GM23338 (cell line): ENCODE measurements at regions not wholly inside any gene's neighbourhood (a gene's known extent, or its start where the extent isn't known, plus 50 kb on each side); places are given as distances from the start of the nearest gene placed in this dataset.
A peak's percentile ranks its signal among the peaks of the same experiment; 100 is the strongest.

Experiments used
- ATAC-seq: fragments of 200-7000 bp; cut with Tn5 transposase; 3 replicates; pipeline ENCODE4 v1.9.1; 2020
- DNase-seq: peaks from one replicate; pipeline ENCODE4 v3.0.0-alpha.2; 2015; ENCODE audit warnings: low spot score
- H2AFZ ChIP-seq: fragments of 200-600 bp; sonication (generic); 2 replicates; pipeline ENCODE4 v1.8.0; 2016; ENCODE audit warnings: antibody characterized with exemption, mild to moderate bottlenecking, moderate library complexity
- H3F3A ChIP-seq: fragments of 200-600 bp; sonication (generic); replicated peaks from 2 replicates; pipeline ENCODE4 v1.8.0; 2017; ENCODE audit warnings: antibody characterized with exemption, mixed run types, low read depth
- H3K27ac ChIP-seq: fragments of 200-600 bp; sonication (generic); 2 replicates; pipeline ENCODE4 v1.6.1; 2016; ENCODE audit warnings: low read depth
- H3K27me3 ChIP-seq: fragments of 200-600 bp; sonication (generic); 2 replicates; pipeline ENCODE4 v1.8.0; 2016; ENCODE audit warnings: mild to moderate bottlenecking, mixed run types, moderate library complexity; ENCODE audit not compliant: insufficient read depth
- H3K36me3 ChIP-seq: fragments of 200-600 bp; sonication (generic); 2 replicates; pipeline ENCODE4 v1.8.0; 2016; ENCODE audit warnings: mild to moderate bottlenecking; ENCODE audit not compliant: insufficient read depth
- H3K4me1 ChIP-seq: fragments of 200-600 bp; sonication (generic); 2 replicates; pipeline ENCODE4 v1.8.0; 2016; ENCODE audit warnings: mild to moderate bottlenecking, moderate library complexity; ENCODE audit not compliant: insufficient read depth
- H3K4me2 ChIP-seq: fragments of 200-600 bp; sonication (generic); 2 replicates; pipeline ENCODE4 v1.7.1; 2017; ENCODE audit warnings: mixed run types
- H3K4me3 ChIP-seq: fragments of 200-600 bp; sonication (generic); 2 replicates; pipeline ENCODE4 v1.6.1; 2016; ENCODE audit warnings: mixed run types
- H3K79me2 ChIP-seq: fragments of 200-600 bp; sonication (generic); replicated peaks from 2 replicates; pipeline ENCODE4 v1.8.0; 2017; ENCODE audit warnings: mild to moderate bottlenecking; ENCODE audit not compliant: insufficient read depth
- H3K9me2 ChIP-seq: fragments of 200-600 bp; sonication (generic); 2 replicates; pipeline ENCODE4 v1.8.0; 2017; ENCODE audit not compliant: insufficient read depth
- H4K20me1 ChIP-seq: fragments of 200-600 bp; sonication (generic); replicated peaks from 2 replicates; pipeline ENCODE4 v1.8.0; 2017; ENCODE audit warnings: mild to moderate bottlenecking; ENCODE audit not compliant: insufficient read depth
- H3K27ac Mint-ChIP-seq: 2 replicates; pipeline ENCODE4 v1.8.0; 2020; ENCODE audit warnings: inconsistent platforms, mild to moderate bottlenecking, moderate library complexity, mixed read lengths
- H3K27me3 Mint-ChIP-seq: 3 replicates; pipeline ENCODE4 v1.8.0; 2022; ENCODE audit warnings: low read depth, mild to moderate bottlenecking, moderate library complexity, mixed read lengths, inconsistent platforms; ENCODE audit not compliant: insufficient read depth, poor library complexity
- H3K36me3 Mint-ChIP-seq: 3 replicates; pipeline ENCODE4 v1.8.0; 2021; ENCODE audit warnings: low read depth, mild to moderate bottlenecking, inconsistent platforms, moderate library complexity, mixed read lengths
- H3K4me1 Mint-ChIP-seq: 3 replicates; pipeline ENCODE4 v1.8.0; 2020; ENCODE audit warnings: mild to moderate bottlenecking, inconsistent platforms, mixed read lengths
- H3K4me3 Mint-ChIP-seq: 3 replicates; pipeline ENCODE4 v1.8.0; 2021; ENCODE audit warnings: moderate library complexity, mild to moderate bottlenecking, inconsistent platforms, mixed read lengths
- H3K9me3 Mint-ChIP-seq: 3 replicates; pipeline ENCODE4 v1.8.0; 2020; ENCODE audit warnings: moderate library complexity, mild to moderate bottlenecking, inconsistent platforms, mixed read lengths
- CREB1 ChIP-seq: fragments of 250-450 bp; sonication (Bioruptor Pico); IDR thresholded peaks from 2 replicates; pipeline ENCODE4 v1.5.0; 2020; ENCODE audit warnings: low read depth, mild to moderate bottlenecking, moderate library complexity
- JUNB ChIP-seq: IDR thresholded peaks from one replicate; pipeline ENCODE4 v1.6.1; 2016; ENCODE audit warnings: antibody characterized with exemption; ENCODE audit not compliant: unreplicated experiment
- NANOG ChIP-seq: IDR thresholded peaks from 2 replicates; pipeline ENCODE4 v1.6.1; 2016; ENCODE audit warnings: antibody characterized with exemption, borderline replicate concordance
- POLR2AphosphoS5 ChIP-seq: IDR thresholded peaks from 2 replicates; pipeline ENCODE4 v1.6.1; 2016; ENCODE audit warnings: antibody characterized with exemption, low read depth
- ZNF114 ChIP-seq: fragments of 250-450 bp; sonication (Bioruptor Pico); IDR thresholded peaks from 2 replicates; pipeline ENCODE4 v1.5.0; 2020; ENCODE audit warnings: mild to moderate bottlenecking, moderate library complexity
- TF ChIP-seq, protein P1 (sequence below): IDR thresholded peaks from one replicate; pipeline ENCODE4 v1.6.1; 2018; ENCODE audit warnings: antibody characterized with exemption; ENCODE audit not compliant: unreplicated experiment

- Histone ChIP-seq H3K9me2 (peaks cover 7% of the 10 kb centered on the region; the same call in 1 of the 2 replicates), H2AFZ (peak overlapping the region; percentile 72), H3K4me1 (peaks cover 12% of the 10 kb centered on the region), H3K27me3 (no peaks in the 10 kb centered on the region), H3K27ac (no peak overlapping the region), H3K4me2 (no peak overlapping the region), H3K79me2 (no peaks in the 10 kb centered on the region), H3K36me3 (no peaks in the 10 kb centered on the region), H4K20me1 (no peaks in the 10 kb centered on the region; the same call in 1 of the 2 replicates), H3K4me3 (no peak overlapping the region), H3F3A (no peaks in the 10 kb centered on the region)
- DNase-seq (no peak), ATAC-seq (no peak)
- no peak for TF ChIP-seq POLR2AphosphoS5
- peaks cover 6% of the 10 kb centered on the region; the same call in 1 of the 3 replicates for H3K9me3 Mint-ChIP-seq
- no peak overlapping the region for H3K4me3 Mint-ChIP-seq
- no peaks in the 10 kb centered on the region; the same call in 2 of the 3 replicates for H3K36me3 Mint-ChIP-seq
- H3K4me1 Mint-ChIP-seq, result peaks cover 10% of the 10 kb centered on the region
- no peaks in the 10 kb centered on the region for H3K27me3 Mint-ChIP-seq
- H3K27ac Mint-ChIP-seq, result peak overlapping the region; percentile 7; the same call in 1 of the 2 replicates
These were observed 273.1 kb upstream of the ALCAM start for GRCh38 chr3:105093371-105094252.

DNA sequence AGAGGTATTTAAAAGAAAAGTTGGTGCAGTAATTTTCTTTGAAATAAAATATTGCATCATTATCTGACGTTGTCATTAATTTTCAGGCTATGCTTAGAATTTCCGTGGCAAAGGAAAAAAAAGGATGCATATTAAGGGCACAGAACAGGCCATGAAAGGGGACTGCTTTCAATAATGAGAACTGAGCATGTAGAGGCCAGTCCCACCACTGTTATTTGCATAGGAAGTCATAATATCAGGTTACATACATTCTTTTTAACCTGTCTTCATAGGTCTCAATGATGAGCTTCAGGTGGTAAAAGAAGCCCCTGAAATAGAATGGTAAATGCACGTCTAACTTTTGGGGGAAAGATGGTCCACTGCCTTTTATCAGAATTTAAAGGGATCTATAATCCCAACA lies 272.1 kb upstream of the ALCAM start:
- peak; percentile 10 for DNase-seq
- Mint-ChIP-seq H3K4me3 (no peak overlapping the region), H3K9me3 (peaks cover 6% of the 10 kb centered on the region; the same call in 1 of the 3 replicates), H3K27ac (no peak overlapping the region), H3K4me1 (peaks cover 10% of the 10 kb centered on the region), H3K36me3 (no peaks in the 10 kb centered on the region; the same call in 2 of the 3 replicates), H3K27me3 (no peaks in the 10 kb centered on the region)
- H3K4me2 ChIP-seq, result no peak overlapping the region
- ATAC-seq, result peak; percentile 56
- H3F3A ChIP-seq, result no peaks in the 10 kb centered on the region
- peaks cover 7% of the 10 kb centered on the region; the same call in 1 of the 2 replicates for H3K9me2 ChIP-seq
- no peaks in the 10 kb centered on the region for H3K36me3 ChIP-seq
- no peak overlapping the region for H3K27ac ChIP-seq
- no peak overlapping the region for H2AFZ ChIP-seq
- H4K20me1 ChIP-seq, result no peaks in the 10 kb centered on the region
- peaks cover 12% of the 10 kb centered on the region for H3K4me1 ChIP-seq
- H3K4me3 ChIP-seq, result no peak overlapping the region
- no peaks in the 10 kb centered on the region for H3K27me3 ChIP-seq
- TF ChIP-seq POLR2AphosphoS5, result no peak
- no peak for TF ChIP-seq NANOG
- no peak for TF ChIP-seq ZNF114 (CRISPR knock-in tag)
- TF ChIP-seq, protein P1, sequence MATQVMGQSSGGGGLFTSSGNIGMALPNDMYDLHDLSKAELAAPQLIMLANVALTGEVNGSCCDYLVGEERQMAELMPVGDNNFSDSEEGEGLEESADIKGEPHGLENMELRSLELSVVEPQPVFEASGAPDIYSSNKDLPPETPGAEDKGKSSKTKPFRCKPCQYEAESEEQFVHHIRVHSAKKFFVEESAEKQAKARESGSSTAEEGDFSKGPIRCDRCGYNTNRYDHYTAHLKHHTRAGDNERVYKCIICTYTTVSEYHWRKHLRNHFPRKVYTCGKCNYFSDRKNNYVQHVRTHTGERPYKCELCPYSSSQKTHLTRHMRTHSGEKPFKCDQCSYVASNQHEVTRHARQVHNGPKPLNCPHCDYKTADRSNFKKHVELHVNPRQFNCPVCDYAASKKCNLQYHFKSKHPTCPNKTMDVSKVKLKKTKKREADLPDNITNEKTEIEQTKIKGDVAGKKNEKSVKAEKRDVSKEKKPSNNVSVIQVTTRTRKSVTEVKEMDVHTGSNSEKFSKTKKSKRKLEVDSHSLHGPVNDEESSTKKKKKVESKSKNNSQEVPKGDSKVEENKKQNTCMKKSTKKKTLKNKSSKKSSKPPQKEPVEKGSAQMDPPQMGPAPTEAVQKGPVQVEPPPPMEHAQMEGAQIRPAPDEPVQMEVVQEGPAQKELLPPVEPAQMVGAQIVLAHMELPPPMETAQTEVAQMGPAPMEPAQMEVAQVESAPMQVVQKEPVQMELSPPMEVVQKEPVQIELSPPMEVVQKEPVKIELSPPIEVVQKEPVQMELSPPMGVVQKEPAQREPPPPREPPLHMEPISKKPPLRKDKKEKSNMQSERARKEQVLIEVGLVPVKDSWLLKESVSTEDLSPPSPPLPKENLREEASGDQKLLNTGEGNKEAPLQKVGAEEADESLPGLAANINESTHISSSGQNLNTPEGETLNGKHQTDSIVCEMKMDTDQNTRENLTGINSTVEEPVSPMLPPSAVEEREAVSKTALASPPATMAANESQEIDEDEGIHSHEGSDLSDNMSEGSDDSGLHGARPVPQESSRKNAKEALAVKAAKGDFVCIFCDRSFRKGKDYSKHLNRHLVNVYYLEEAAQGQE, result no peak
- TF ChIP-seq CREB1 (CRISPR knock-in tag), result no peak
- no peak for TF ChIP-seq JUNB
- H3K79me2 ChIP-seq, result no peaks in the 10 kb centered on the region
